GM19043 (cell line): ENCODE measurements at regions not wholly inside any gene's neighbourhood (a gene's known extent, or its start where the extent isn't known, plus 50 kb on each side); places are given as distances from the start of the nearest gene placed in this dataset.
"Not testable (repeated sequence)": the region's sequence is repeated elsewhere in the genome, so short reads cannot be mapped to it uniquely, and the experiment has no call there.

ENCODE experiments used
- ATAC-seq: cut with Tn5 transposase; IDR thresholded peaks from one replicate; pipeline ENCODE4 v1.9.1; 2021; ENCODE audit warnings: low read depth; ENCODE audit not compliant: unreplicated experiment

DNA sequence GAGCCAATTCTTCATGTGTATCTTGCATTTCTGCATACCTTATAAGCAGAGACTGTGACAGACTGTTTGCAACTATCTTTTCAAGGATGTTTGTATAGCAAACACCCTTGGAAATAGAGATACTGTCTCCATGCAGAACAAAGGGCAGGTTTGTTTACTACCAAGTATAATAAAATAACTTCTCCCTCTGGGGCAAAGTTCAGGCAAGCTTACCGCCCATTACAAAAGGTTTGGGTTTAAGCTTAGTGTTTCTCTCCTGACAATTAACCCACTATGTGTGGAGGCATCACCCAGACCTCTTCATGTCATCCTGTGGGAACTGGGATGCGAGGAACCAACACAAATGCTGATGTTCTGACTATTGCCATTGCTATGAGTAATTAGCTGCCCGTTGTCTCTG is 479.1 kb upstream of the ZMIZ1 start:
- no peak for ATAC-seq

DNA sequence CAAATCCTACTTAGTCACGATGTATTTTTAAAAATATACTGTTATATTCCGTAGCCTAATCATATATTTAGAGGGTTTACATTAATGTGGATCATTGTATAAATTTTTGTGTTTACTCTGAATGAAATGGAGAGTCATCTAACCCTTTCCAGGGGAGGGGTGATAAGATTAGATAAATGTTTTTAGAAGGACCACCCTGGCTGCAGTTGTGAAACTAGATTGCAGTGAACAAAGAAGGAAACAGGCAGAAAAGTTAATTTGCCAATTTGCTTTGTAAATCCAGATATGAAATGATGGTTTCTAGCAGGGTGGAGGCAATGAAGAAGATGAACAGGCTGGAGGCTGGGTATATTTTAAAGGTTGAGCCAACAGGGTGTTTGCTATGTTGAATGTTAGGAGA is 477.7 kb upstream of the ZMIZ1 start:
- ATAC-seq, result no peak

DNA sequence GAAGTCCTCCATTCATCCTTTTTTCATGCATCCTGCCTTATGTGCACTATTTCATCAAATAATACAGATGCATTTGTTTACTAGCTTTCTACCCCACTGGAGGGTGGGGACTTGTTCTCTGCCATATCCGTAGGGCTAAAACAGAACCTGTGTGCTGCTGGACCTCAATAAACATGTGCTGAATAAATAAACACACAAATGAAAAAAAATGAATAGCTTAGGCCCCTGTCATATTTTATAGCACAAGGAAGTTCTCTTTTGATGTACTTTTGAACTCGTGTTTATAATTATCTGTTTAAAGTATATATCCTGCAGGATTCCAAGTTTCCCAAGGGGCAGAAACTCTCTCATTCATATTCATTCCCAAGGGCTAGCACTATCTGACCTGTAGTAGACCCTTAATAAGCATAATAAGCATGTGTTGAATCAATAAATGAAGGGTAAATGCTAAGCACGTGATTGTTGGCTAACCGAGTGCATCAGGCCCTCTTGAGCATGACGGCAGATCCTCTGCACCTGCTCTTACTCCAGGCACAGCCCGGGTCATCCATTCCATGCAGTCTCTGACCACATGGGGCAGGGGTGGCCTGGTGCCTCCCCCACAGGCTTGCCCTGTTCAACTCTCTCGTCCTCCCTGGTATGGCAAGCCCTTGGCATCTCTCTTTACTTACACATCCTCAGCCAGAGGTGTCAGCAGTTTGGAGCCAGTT is 474.1 kb upstream of the ZMIZ1 start:
- no peak for ATAC-seq

DNA sequence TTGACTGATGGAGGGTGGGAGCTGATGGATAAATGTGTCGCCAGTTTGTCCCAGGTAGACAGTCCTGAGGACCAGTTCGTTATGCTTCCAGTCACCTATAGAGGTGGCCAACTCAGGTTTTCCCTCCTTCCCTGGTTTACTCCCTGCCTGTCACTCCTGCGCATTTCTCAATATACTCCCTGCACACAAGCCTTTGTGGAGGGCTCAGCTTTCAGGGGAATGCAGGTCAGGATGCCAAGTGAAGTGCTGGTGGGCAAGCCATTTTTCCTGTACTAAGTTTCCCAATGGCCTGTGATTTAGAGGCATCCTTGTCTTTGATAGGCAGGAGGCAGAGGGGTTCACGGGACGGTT is 473.5 kb upstream of the ZMIZ1 start:
- no peak for ATAC-seq

DNA sequence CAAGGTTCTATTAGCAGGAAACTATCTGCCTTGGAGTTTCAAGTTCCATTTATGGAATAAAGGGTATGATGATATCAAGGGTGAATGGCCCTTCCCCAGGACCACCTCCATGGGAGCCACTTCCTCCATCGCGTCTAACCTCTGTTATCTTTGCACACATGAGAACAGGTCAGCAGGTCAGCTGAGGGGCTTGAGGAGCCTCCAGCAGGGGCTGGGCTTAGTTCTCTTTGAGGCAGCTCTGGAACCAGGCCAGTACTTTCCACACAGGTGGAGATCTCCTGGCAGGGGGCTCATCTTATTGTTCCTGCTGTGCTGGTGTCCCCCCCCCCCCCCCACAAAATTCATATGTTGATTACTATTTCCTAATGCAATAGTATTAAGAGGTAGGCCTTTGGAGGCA is 472.2 kb upstream of the ZMIZ1 start:
- ATAC-seq, result no peak

DNA sequence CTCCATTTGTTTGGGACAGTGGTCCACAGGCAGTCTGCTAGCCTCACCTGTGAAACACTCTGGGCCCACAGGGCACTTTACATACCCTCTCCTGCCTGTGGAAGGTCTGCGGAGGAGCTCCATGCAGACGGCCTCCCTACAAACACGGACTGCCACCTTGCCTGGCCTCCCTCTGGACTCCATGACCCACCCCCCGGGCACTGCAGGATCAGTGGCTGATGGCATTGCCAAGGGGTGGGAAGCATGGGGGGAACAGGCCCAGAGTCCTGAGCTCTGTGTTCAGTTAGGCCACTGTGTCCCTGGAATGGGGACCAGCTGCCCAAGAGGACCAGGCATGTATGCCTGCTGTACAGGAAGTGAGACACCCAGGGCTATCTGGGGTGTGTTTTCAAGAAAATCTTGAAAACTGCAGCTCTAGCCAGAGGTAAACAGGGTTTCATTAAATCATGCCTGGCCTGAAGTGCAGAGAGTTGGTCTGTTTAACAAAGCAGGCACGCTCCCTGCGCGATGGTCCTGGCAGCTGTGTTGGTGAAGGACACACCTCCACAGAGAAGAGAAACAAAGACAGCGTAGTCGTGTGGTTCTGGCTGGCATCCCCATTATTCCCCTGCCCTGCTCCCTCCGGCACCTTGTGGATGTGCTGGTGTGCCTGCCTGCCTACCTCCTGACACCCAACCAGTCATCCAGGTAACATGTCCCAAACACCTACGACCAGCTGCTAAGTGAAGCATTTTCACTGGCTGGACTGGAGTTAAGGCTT is 470.8 kb upstream of the ZMIZ1 start:
- no peak for ATAC-seq

DNA sequence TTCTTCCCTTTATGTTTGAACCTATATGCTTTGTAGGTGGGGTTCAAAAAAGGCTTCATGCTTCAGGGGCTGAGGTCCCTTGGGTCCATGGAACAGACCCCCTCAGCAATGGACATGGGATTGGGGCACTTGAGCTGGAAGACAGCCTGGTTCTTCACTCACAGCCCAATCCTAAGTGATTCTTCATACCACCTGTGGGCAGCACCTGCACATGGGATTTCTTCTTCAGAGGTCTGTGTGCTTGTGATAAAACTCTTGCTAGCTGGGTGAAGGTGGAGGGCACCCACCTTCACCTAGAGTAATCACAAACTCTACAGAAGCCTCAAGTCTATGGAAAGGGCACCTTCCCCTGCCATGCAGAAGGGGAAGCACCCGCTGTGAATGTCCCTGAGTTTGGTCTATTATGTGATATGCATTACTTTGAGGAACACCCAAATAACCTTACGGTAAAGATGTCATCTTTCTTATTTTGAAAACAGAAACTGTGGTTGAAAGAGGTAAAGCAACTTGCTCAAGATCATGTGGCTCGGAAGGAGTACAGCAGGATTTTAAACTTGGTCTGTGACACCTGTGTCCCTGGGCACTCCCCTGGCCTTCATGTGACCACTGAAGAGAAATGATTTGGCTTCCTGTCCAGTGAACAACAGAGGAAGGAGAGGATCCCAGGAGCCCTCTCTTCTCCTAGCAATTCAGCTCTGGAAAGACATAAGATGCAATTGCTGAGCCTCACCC is 469.5 kb upstream of the ZMIZ1 start:
- ATAC-seq, result no peak

DNA sequence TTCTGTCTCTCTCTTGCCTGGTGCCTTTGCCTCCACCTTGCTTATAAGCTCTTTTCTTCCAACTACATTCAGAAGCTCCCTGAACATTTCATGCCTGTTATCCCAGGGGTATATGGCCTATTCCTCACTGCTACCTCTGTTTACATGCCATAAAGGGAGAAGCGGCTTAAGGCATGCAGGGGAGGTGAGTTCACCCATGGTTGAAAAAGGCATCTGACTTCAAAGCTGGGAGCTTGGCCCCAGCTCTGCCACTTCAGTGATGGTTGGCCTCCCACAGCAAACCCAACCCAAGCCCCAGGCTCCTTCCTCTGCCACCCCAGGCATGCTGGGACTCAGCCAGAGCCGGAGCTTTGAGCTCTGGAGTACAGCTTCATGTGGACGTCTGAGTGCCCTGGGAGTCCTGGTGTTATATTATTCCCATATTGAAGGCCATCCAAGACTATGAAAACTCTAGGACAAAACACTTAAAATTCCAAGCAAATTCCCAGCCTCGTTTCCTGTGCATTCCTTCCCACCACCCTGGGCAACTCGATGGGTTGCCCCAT is 468.6 kb upstream of the ZMIZ1 start:
- no peak for ATAC-seq

DNA sequence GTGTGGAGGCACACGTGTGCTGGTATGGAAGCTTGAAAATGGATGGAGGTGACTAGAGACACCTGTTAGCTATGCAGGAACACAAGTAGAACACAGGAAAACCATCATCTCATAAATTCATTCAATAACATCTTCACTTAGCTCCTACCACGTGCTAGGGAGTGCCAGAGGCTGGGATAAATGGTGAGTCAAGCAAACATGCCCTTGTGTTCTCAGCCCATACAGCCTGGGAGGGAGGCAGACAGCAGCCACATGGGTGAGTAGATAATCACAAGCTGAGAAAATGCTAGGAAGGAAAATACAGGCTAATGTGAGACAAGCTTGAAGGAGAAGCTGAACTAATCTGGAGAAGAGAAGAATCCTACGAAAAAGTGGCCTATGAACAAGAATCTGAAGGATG is 468.0 kb upstream of the ZMIZ1 start:
- no peak for ATAC-seq

DNA sequence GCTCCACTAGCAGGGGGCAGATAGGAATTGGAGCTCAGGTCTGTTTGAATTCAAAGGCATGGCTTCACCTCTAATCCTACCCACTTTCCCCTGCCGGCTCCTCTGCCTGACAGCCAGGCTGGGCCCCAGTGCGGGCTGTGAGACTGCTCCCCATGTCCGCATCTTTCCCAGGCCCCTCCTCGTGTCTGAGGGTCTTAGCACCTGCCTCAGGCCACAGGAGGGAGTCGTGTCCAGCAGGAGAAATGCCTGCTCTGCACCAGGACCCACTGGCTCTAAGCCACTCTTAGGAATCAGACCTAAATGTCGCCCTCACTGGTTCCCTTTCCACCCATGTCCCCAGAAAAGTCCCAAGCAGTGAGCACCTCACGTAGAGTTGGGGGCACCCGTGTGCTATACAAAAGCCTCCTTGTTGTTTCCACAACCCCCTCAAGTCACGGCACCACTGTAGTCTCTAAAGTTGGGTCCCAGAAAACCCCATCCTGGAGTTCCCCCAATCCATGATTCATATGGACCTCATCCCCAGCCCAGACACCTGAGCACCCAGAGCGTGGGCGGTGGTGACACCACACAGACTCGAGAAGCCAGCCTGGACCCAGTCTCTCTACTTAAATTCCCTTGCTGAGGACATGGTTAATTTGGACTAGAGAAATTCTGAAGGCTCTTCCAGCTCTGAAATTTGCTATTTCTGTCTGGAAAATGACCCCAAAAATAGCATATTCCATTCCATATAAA is 466.4 kb upstream of the ZMIZ1 start:
- ATAC-seq, result no peak

DNA sequence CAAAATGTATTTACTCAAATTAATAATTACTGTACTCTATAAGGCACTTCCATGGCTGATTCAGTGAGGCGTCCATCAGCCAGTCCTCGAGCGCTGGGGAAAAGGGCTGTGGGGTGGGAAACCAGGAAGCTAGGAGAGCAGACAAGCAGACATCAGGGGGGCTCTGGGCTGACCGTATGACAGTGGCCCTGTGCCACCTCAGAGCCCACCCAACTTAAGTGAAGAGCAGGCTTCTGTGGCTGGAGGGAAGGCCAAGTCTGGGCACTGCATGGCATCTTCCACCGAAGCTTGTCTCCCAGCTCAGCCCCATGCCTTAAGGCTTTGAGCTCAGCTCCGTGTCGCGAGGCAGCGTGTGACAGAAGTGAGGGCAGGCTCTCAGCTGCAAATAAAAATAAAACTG is 464.5 kb upstream of the ZMIZ1 start:
- no peak for ATAC-seq

DNA sequence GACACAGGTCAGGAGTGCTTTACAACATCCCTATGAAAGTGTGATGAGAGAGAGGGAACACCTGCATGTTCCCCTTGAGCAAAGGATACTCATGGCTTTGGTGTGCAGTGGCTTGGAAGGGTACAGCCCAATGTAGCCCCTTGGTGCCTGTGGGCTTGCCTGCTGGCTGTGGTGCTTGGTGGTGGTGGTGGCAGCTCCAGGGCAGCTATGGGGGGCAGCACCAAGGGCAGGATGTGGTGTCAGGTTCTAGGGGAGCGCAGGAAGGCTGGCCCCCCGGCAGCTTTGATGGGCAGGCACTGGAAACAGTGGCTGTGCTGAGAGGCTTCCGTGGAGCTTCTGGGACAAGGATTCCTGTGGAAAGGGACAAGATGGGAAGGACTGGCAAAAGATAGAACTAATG is 464.0 kb upstream of the ZMIZ1 start:
- no peak for ATAC-seq

DNA sequence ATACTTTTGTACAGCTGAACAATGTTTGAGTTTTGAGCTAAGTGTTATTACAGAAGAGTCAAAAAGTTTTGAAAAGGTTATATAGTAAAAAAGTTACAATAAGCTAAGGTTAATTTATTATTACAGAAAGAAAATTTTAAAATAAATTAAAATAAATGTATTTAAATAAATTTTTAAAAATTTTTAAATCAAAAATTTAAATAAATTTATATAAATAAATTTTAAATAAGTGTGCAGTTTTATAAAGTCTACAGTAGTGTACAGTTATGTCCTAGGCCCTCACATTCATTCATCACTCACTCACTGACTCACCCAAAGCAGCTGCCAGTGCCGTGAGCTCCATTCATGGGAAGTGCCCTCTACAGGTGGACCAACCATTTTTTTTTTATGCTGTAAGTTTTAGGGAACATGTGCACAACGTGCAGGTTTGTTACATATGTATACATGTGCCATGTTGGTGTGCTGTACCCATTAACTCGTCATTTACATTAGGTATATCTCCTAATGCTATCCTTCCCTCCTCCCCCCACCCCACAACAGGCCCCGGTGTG is 462.9 kb upstream of the ZMIZ1 start:
- ATAC-seq, result no peak

DNA sequence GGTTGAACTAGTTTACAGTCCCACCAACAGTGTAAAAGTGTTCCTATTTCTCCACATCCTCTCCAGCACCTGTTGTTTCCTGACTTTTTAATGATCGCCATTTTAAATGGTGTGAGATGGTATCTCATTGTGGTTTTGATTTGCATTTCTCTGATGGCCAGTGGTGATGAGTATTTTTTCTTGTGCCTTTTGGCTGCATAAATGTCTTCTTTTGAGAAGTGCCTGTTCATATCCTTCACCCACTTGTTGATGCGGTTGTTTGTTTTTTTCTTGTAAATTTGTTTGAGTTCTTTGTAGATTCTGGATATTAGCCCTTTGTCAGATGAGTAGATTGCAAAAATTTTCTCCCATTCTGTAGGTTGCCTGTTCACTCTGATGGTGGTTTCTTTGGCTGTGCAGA is 462.0 kb upstream of the ZMIZ1 start:
- not testable (repeated sequence) for ATAC-seq

DNA sequence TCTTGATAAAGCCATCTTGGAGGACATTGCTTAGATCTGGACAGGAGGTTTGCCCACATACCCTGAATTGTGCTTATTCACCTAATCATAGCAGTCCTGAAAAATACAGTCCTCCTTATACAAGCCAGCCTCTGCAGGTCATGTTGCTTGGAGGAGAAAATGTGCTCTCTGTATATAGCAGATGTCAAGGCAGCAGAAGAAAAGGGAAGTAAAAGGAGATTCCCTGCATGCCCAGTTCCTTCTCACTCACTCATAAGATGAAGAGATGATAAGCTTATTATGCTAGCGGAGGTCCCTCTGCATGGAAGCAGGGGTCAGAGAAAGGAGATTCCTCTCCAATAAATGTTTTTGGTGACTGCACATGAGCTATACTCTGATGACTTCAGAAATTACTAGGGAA is 458.8 kb upstream of the ZMIZ1 start:
- no peak for ATAC-seq

DNA sequence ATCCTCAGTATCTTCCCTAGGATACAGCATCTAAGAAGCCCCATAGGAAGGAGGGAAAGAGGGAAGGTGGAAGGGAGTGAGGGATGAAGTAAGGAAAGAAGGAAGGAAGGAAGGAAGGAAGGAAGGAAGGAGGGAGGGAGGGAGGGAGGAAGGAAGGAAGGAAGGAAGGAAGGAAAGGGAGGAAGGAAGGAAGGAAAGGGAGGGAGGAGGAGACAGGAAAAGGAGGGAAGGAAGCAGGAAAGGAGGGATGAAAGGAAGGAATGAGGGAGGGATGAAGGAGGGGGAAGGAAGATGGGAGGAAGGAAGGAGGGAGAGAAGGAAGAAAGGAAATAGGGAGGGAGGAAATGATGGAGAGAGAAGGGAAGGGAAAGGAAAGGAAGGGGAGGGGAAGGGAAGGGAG is 455.6 kb upstream of the ZMIZ1 start:
- no peak for ATAC-seq

DNA sequence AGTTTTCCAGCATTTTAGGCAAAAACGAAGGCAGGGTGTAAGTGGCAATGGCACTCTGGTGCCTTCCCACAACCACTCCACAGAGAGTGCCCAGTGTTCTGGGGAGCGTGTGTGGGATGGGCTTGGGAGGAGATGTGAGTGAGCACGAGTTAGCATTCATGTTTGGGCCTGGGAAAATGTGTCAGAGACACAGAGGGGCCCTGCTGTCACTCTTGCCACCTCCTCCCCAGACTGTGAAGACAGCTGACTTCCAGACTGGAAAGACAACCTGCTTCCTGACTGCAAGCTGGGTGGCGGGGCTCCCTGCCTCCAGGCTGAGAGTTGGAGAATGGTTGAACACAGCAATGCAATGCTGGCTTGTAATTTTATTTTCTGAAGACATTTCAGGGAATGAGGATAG is 454.5 kb upstream of the ZMIZ1 start:
- no peak for ATAC-seq

DNA sequence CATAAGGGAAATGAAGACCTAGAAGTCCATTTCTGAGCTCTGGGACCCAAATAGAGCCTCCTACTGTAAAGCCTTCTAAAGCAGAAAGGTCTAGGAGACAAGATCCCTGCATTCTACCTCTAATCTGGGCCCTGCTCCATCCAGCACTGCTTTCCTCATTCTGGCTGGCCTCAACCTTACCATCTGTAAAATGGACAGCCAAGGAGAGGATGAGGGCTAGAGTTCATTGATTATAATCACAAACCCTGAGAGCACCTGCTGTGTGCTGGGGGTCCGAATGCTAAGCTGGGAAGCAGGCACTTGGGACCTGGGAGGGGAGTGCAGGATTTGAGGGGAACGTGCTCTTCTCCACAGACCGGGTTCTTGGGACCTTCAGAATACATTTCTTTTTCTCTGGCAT is 454.0 kb upstream of the ZMIZ1 start:
- no peak for ATAC-seq

DNA sequence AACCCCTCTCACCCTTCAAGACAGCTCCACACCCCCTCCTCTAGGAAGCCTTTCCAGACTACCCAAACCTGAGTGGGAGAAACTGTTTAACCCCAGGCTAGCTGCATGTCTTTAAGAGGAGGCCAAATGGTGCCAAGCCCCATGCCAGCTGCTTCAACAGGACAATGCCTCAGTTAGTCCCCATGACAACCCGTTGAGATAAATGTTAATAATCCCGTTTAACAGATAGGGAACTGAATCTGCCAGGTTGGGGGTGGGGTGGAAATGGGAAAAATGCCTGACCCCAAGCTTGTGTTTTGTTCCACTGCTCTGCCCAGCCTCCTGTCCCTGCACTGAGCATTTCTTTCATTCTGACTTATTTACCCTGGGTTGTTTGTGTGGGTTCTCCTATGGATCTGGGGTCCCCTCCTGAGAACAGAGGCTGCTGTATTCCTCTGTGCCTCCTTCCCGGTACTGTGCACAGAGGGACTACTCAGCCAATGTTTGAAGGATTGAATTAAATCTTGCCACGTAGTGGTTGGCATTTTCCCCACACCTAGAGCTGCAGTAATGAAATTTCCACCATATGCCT is 452.6 kb upstream of the ZMIZ1 start:
- ATAC-seq, result no peak

DNA sequence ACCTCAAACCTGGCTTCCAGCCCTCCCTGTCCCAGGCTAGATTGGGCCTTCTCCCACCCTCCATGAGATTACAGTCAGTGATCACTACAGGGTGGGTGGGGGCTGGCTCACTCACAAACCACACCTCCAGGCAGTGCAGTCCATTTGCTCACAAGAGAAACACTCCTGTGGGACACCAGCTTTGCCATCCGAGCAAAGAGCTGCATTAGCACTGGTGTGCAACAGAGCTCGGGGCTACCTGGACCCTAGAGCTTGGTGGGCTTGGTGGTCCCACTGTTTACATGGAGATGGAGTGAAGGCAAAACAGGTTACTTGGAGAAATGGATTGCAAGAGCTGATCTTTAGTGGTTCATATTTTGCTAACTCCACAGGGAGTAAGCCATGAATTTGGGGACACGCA is 451.7 kb upstream of the ZMIZ1 start:
- no peak for ATAC-seq
